Gastrocnemius medialis (tissue), 4 donors: ENCODE measurements at regions not wholly inside any gene's neighbourhood (a gene's known extent, or its start where the extent isn't known, plus 50 kb on each side); places are given as distances from the start of the nearest gene placed in this dataset.

Experiments used
- ATAC-seq, 2 donors: fragments of 150-250 bp; one replicate each; pipeline ENCODE4 v1.9.1; 2016
- DNase-seq, 2 donors: peaks; one replicate each; pipeline ENCODE4 v3.0.0-alpha.2; 2019
- H3K27ac ChIP-seq, 4 donors: fragments of 200-600 bp; sonication (generic); 1 replicate in 1 of 4; 2 replicates in 3 of 4; pipeline ENCODE4 v1.5.1; 2016 to 2018; ENCODE audit warnings: mild to moderate bottlenecking in 2 of 4, moderate library complexity in 1 of 4
- H3K27me3 ChIP-seq, 3 donors: fragments of 200-600 bp; sonication (generic) in 2 of 3; 1 replicate in 1 of 3; 2 replicates in 2 of 3; pipeline versions ENCODE4 v1.5.1 to v1.6.0; 2016 to 2019; ENCODE audit warnings: mild to moderate bottlenecking in 1 of 3, moderate library complexity in 1 of 3
- H3K36me3 ChIP-seq, 2 donors: fragments of 200-600 bp; sonication (generic) in 1 of 2; one replicate each; pipeline ENCODE4 v1.5.1; 2017 to 2018
- H3K4me1 ChIP-seq, 2 donors: fragments of 200-600 bp; sonication (generic) in 1 of 2; one replicate each; pipeline ENCODE4 v1.5.1; 2016 to 2017; ENCODE audit warnings: mild to moderate bottlenecking in 2 of 2
- H3K4me3 ChIP-seq, 4 donors: fragments of 200-600 bp; sonication (generic) in 3 of 4; 1 replicate in 1 of 4; 2 replicates in 3 of 4; pipeline ENCODE4 v1.5.1; 2016 to 2019; ENCODE audit warnings: mild to moderate bottlenecking in 2 of 4
- H3K9me3 ChIP-seq, 3 donors: fragments of 200-600 bp; sonication (generic) in 2 of 3; 1 replicate in 1 of 3; 2 replicates in 2 of 3; pipeline ENCODE4 v1.5.1; 2016 to 2019
- CTCF ChIP-seq, 5 experiments: fragments of 450-650 bp in 3 of 5; fragments of 200-600 bp in 2 of 5; sonication (generic) in 2 of 5; IDR thresholded peaks in 4 of 5; conservative IDR thresholded peaks in 1 of 5; 1 replicate in 4 of 5; 2 replicates in 1 of 5; pipeline ENCODE4 v1.5.1; 2016 to 2019; ENCODE audit warnings: antibody characterized with exemption in 5 of 5, mild to moderate bottlenecking in 3 of 5, moderate library complexity in 3 of 5
- POLR2A ChIP-seq, 2 donors: fragments of 450-650 bp; IDR thresholded peaks; one replicate each; pipeline ENCODE4 v1.6.1; 2017; ENCODE audit warnings: antibody characterized with exemption in 2 of 2, mild to moderate bottlenecking in 2 of 2, moderate library complexity in 2 of 2
- in situ Hi-C, 4 donors: fragments of 200-750 bp; cut with MboI; loops; one replicate each; pipeline versions ENCODE4 v1.15.0 to v1.8.0; 2017; ENCODE audit warnings: low sequenced_read_pairs in 4 of 4
- intact Hi-C: fragments of 100-400 bp; cut with DNase I; formaldehyde crosslinking; loops from one replicate; pipeline ENCODE4 v1.15.1; 2023; ENCODE audit warnings: low total_unique reads

GRCh38 chr3:31402117-31402516 lies 130.6 kb upstream of the STT3B start:
- H3K36me3 ChIP-seq: no peaks in the 10 kb centered on the region
- no peak overlapping the region for H3K27ac ChIP-seq
- intact Hi-C loops (no loop called here), in situ Hi-C loops (no loop called here)
- no peak overlapping the region for H3K4me3 ChIP-seq
- no peaks in the 10 kb centered on the region for H3K4me1 ChIP-seq
- no peak for TF ChIP-seq POLR2A (IDR thresholded peaks at IDR 0.05)
- no peak for TF ChIP-seq CTCF (IDR thresholded peaks at IDR 0.05 in 4 of 5, conservative IDR thresholded peaks at IDR 0.05 in 1 of 5)
- no peaks in the 10 kb centered on the region for H3K27me3 ChIP-seq
- ATAC-seq: no peak
- H3K9me3 ChIP-seq: no peaks in the 10 kb centered on the region
- no peak for DNase-seq

- intact Hi-C loops: no loop called here
- no peak for DNase-seq
- in situ Hi-C loops: no loop called here
- H3K27ac ChIP-seq: no peak overlapping the region
- ATAC-seq: no peak
- H3K27me3 ChIP-seq: no peaks in the 10 kb centered on the region
- no peak for TF ChIP-seq CTCF (IDR thresholded peaks at IDR 0.05 in 4 of 5, conservative IDR thresholded peaks at IDR 0.05 in 1 of 5)
- no peak for TF ChIP-seq POLR2A (IDR thresholded peaks at IDR 0.05)
- no peaks in the 10 kb centered on the region for H3K4me1 ChIP-seq
- H3K36me3 ChIP-seq: no peaks in the 10 kb centered on the region
- no peaks in the 10 kb centered on the region for H3K9me3 ChIP-seq
- H3K4me3 ChIP-seq: no peak overlapping the region
Observed at GRCh38 chr3:31403197-31403596, 129.5 kb upstream of the STT3B start.

- Histone ChIP-seq H3K27ac (no peak overlapping the region), H3K36me3 (no peaks in the 10 kb centered on the region), H3K4me3 (no peak overlapping the region), H3K4me1 (no peaks in the 10 kb centered on the region), H3K27me3 (no peaks in the 10 kb centered on the region), H3K9me3 (no peaks in the 10 kb centered on the region)
- DNase-seq (no peak), ATAC-seq (no peak)
- intact Hi-C loops: no loop called here
- TF ChIP-seq POLR2A (IDR thresholded peaks at IDR 0.05) (no peak), CTCF (IDR thresholded peaks at IDR 0.05 in 4 of 5, conservative IDR thresholded peaks at IDR 0.05 in 1 of 5) (no peak)
- in situ Hi-C loops: no loop called here
Observed at GRCh38 chr3:31404871-31405270, 127.9 kb upstream of the STT3B start.

- Histone ChIP-seq H3K4me1 (peaks cover 0 to 4% of the 10 kb centered on the region in 2 donors), H3K9me3 (no peaks in the 10 kb centered on the region), H3K36me3 (no peaks in the 10 kb centered on the region), H3K27ac (no peak overlapping the region), H3K27me3 (no peaks in the 10 kb centered on the region), H3K4me3 (no peak overlapping the region)
- ATAC-seq (no peak), DNase-seq (no peak)
- TF ChIP-seq CTCF (IDR thresholded peaks at IDR 0.05 in 4 of 5, conservative IDR thresholded peaks at IDR 0.05 in 1 of 5): no peak
- no peak for TF ChIP-seq POLR2A (IDR thresholded peaks at IDR 0.05)
- in situ Hi-C loops: no loop called here
- intact Hi-C loops: no loop called here
Observed at GRCh38 chr3:31405515-31405914, 127.2 kb upstream of the STT3B start.

- in situ Hi-C loops (no loop called here), intact Hi-C loops (no loop called here)
- H3K4me3 ChIP-seq: no peak overlapping the region
- ATAC-seq (no peak), DNase-seq (no peak)
- no peak overlapping the region for H3K27ac ChIP-seq
- H3K36me3 ChIP-seq: no peaks in the 10 kb centered on the region
- no peaks in the 10 kb centered on the region for H3K9me3 ChIP-seq
- no peak for TF ChIP-seq POLR2A (IDR thresholded peaks at IDR 0.05)
- TF ChIP-seq CTCF (IDR thresholded peaks at IDR 0.05 in 4 of 5, conservative IDR thresholded peaks at IDR 0.05 in 1 of 5): no peak
- no peaks in the 10 kb centered on the region for H3K27me3 ChIP-seq
- peaks cover 0 to 5% of the 10 kb centered on the region in 2 donors for H3K4me1 ChIP-seq
Observed at GRCh38 chr3:31406896-31407295, 125.8 kb upstream of the STT3B start.
